Smooth muscle cell (in vitro differentiated cells): ENCODE measurements at regions not wholly inside any gene's neighbourhood (a gene's known extent, or its start where the extent isn't known, plus 50 kb on each side); places are given as distances from the start of the nearest gene placed in this dataset.

Experiments
- DNase-seq: peaks from one replicate; lab custom pipeline; 2025; ENCODE audit not compliant: unreplicated experiment; lab: John Stamatoyannopoulos, UW
- H2AFZ ChIP-seq: fragments of 200-600 bp; sonication (generic); 2 replicates; pipeline ENCODE4 v1.6.0; 2016; ENCODE audit warnings: antibody characterized with exemption, low read depth, mild to moderate bottlenecking
- H3F3A ChIP-seq: fragments of 200-600 bp; sonication (generic); 2 replicates; pipeline ENCODE4 v1.6.0; 2017; ENCODE audit warnings: antibody characterized with exemption, low read depth
- H3K27ac ChIP-seq: fragments of 200-600 bp; sonication (generic); 2 replicates; pipeline ENCODE4 v1.5.1; 2016; ENCODE audit warnings: low read depth, mild to moderate bottlenecking
- H3K27me3 ChIP-seq: fragments of 200-600 bp; sonication (generic); 2 replicates; pipeline ENCODE4 v1.6.1; 2016; ENCODE audit warnings: low read depth, mild to moderate bottlenecking
- H3K36me3 ChIP-seq: fragments of 200-600 bp; sonication (generic); 2 replicates; pipeline ENCODE4 v1.5.1; 2016; ENCODE audit warnings: low read depth
- H3K4me1 ChIP-seq: fragments of 200-600 bp; sonication (generic); 2 replicates; pipeline ENCODE4 v1.5.1; 2016; ENCODE audit warnings: low read depth
- H3K4me2 ChIP-seq: fragments of 200-600 bp; sonication (generic); 2 replicates; pipeline ENCODE4 v1.6.0; 2016; ENCODE audit warnings: mild to moderate bottlenecking
- H3K4me3 ChIP-seq: fragments of 200-600 bp; sonication (generic); 2 replicates; pipeline ENCODE4 v1.5.1; 2016; ENCODE audit warnings: mild to moderate bottlenecking
- H3K79me2 ChIP-seq: fragments of 200-600 bp; sonication (generic); 2 replicates; pipeline ENCODE4 v1.6.0; 2016; ENCODE audit warnings: low read depth, mild to moderate bottlenecking
- H3K9ac ChIP-seq: fragments of 200-600 bp; sonication (generic); 2 replicates; pipeline ENCODE4 v1.6.0; 2016; ENCODE audit warnings: low read depth
- H3K9me3 ChIP-seq: fragments of 200-600 bp; sonication (generic); replicated peaks from 2 replicates; pipeline ENCODE4 v1.5.1; 2016; ENCODE audit warnings: low read depth
- H4K20me1 ChIP-seq: fragments of 200-600 bp; sonication (generic); 2 replicates; pipeline ENCODE4 v1.6.0; 2016; ENCODE audit warnings: low read depth
- CTCF ChIP-seq: fragments of 200-600 bp; sonication (generic); IDR thresholded peaks from 2 replicates; pipeline ENCODE4 v1.5.1; 2017; ENCODE audit warnings: borderline replicate concordance, mild to moderate bottlenecking, antibody characterized with exemption; ENCODE audit not compliant: insufficient read depth, poor library complexity, severe bottlenecking
- WGBS: methylation state at CpG from one replicate; pipeline ENCODE4 v1.1.7; 2016; ENCODE audit warnings: low lambda C conversion rate; 5-methylcytosine and 5-hydroxymethylcytosine counted together

- H3K4me2 ChIP-seq, result no peak overlapping the region
- H3K79me2 ChIP-seq, result no peaks in the 10 kb centered on the region
- 82% methylated on average over 3 of the region's 3 CpGs for WGBS
- H3K9ac ChIP-seq, result no peak overlapping the region
- no peaks in the 10 kb centered on the region for H3K36me3 ChIP-seq
- no peaks in the 10 kb centered on the region for H4K20me1 ChIP-seq
- no peak overlapping the region for H2AFZ ChIP-seq
- no peak for DNase-seq
- H3K27me3 ChIP-seq, result no peaks in the 10 kb centered on the region
- H3F3A ChIP-seq, result no peaks in the 10 kb centered on the region
- no peak overlapping the region for H3K27ac ChIP-seq
- H3K4me1 ChIP-seq, result peaks cover 11% of the 10 kb centered on the region
- no peaks in the 10 kb centered on the region for H3K9me3 ChIP-seq
- TF ChIP-seq CTCF, result no peak
- H3K4me3 ChIP-seq, result no peak overlapping the region
Observed at GRCh38 chr7:42621543-42622219, 290.2 kb downstream of the C7orf25 start.

- Histone ChIP-seq H3K4me3 (no peak overlapping the region), H3K4me2 (no peak overlapping the region), H3K36me3 (no peaks in the 10 kb centered on the region), H2AFZ (no peak overlapping the region), H3F3A (no peaks in the 10 kb centered on the region), H3K9ac (no peak overlapping the region), H3K27me3 (no peaks in the 10 kb centered on the region), H3K27ac (no peak overlapping the region), H3K4me1 (peaks cover 11% of the 10 kb centered on the region), H4K20me1 (no peaks in the 10 kb centered on the region), H3K79me2 (no peaks in the 10 kb centered on the region), H3K9me3 (no peaks in the 10 kb centered on the region)
- no peak for TF ChIP-seq CTCF
- no peak for DNase-seq
- 83% methylated on average over 7 of the region's 7 CpGs for WGBS
Observed at GRCh38 chr7:42618651-42619360, 293.1 kb downstream of the C7orf25 start.

- no peak overlapping the region for H3K27ac ChIP-seq
- TF ChIP-seq CTCF, result peak; percentile 9
- H3K9ac ChIP-seq, result no peak overlapping the region
- peaks cover 11% of the 10 kb centered on the region for H3K4me1 ChIP-seq
- 54% methylated on average over 8 of the region's 8 CpGs for WGBS
- no peaks in the 10 kb centered on the region for H3F3A ChIP-seq
- H4K20me1 ChIP-seq, result no peaks in the 10 kb centered on the region
- H3K79me2 ChIP-seq, result no peaks in the 10 kb centered on the region
- H3K4me3 ChIP-seq, result no peak overlapping the region
- H3K4me2 ChIP-seq, result no peak overlapping the region
- H3K36me3 ChIP-seq, result no peaks in the 10 kb centered on the region
- H3K9me3 ChIP-seq, result no peaks in the 10 kb centered on the region
- H3K27me3 ChIP-seq, result no peaks in the 10 kb centered on the region
- DNase-seq, result no peak
- no peak overlapping the region for H2AFZ ChIP-seq
Observed at GRCh38 chr7:42617806-42618457, 293.9 kb downstream of the C7orf25 start.
